Mesendoderm (in vitro differentiated cells): ENCODE measurements at regions not wholly inside any gene's neighbourhood (a gene's known extent, or its start where the extent isn't known, plus 50 kb on each side); places are given as distances from the start of the nearest gene placed in this dataset.
A peak's percentile ranks its signal among the peaks of the same experiment; 100 is the strongest.

Experiments used
- DNase-seq: peaks from one replicate; pipeline ENCODE4 v3.0.0; 2013
- H2AK5ac ChIP-seq: 2 replicates; pipeline ENCODE4 v1.6.1; 2013; ENCODE audit warnings: low read length, inconsistent platforms
- H2BK120ac ChIP-seq: 2 replicates; pipeline ENCODE4 v1.6.1; 2013; ENCODE audit warnings: low read depth, mild to moderate bottlenecking, low read length, moderate library complexity, mixed read lengths
- H2BK15ac ChIP-seq: replicated peaks from 2 replicates; pipeline ENCODE4 v1.6.1; 2013; ENCODE audit warnings: low read depth, mild to moderate bottlenecking, moderate library complexity
- H2BK5ac ChIP-seq: 2 replicates; pipeline ENCODE4 v1.6.1; 2013; ENCODE audit warnings: low read length, inconsistent platforms
- H3K18ac ChIP-seq: 2 replicates; pipeline ENCODE4 v1.6.1; 2013; ENCODE audit warnings: mild to moderate bottlenecking, low read length, mixed read lengths
- H3K23ac ChIP-seq: one replicate; pipeline ENCODE4 v1.6.1; 2013; ENCODE audit warnings: low read length
- H3K27ac ChIP-seq: 2 replicates; pipeline ENCODE4 v1.5.1; 2013; ENCODE audit warnings: low read depth, mild to moderate bottlenecking, inconsistent platforms, low read length, moderate library complexity
- H3K27me3 ChIP-seq: 2 replicates; pipeline ENCODE4 v1.6.1; 2013; ENCODE audit warnings: low read length, control low read depth, mild to moderate bottlenecking, inconsistent platforms; ENCODE audit not compliant: insufficient read depth, poor library complexity
- H3K36me3 ChIP-seq: 2 replicates; pipeline ENCODE4 v1.6.1; 2013; ENCODE audit warnings: low read length, inconsistent platforms; ENCODE audit not compliant: control insufficient read depth, insufficient read depth
- H3K4ac ChIP-seq: one replicate; pipeline ENCODE4 v1.6.1; 2013; ENCODE audit warnings: low read depth, mild to moderate bottlenecking, low read length, moderate library complexity
- H3K4me1 ChIP-seq: 2 replicates; pipeline ENCODE4 v1.6.1; 2013; ENCODE audit warnings: low read depth, low read length, inconsistent platforms; ENCODE audit not compliant: control insufficient read depth
- H3K4me2 ChIP-seq: 2 replicates; pipeline ENCODE4 v1.6.1; 2013; ENCODE audit warnings: low read length
- H3K4me3 ChIP-seq: 2 replicates; pipeline ENCODE4 v1.5.1; 2013; ENCODE audit warnings: mild to moderate bottlenecking, low read length
- H3K56ac ChIP-seq: one replicate; pipeline ENCODE4 v1.6.1; 2013; ENCODE audit warnings: low read length
- H3K79me1 ChIP-seq: 2 replicates; pipeline ENCODE4 v1.6.1; 2013; ENCODE audit warnings: low read length, inconsistent platforms
- H3K79me2 ChIP-seq: 2 replicates; pipeline ENCODE4 v1.6.1; 2013; ENCODE audit warnings: mild to moderate bottlenecking, low read length; ENCODE audit not compliant: control insufficient read depth, insufficient read depth
- H3K9ac ChIP-seq: 2 replicates; pipeline ENCODE4 v1.6.1; 2013; ENCODE audit warnings: low read length, inconsistent platforms
- H4K5ac ChIP-seq: one replicate; pipeline ENCODE4 v1.6.1; 2013; ENCODE audit warnings: low read length
- H4K8ac ChIP-seq: one replicate; pipeline ENCODE4 v1.6.1; 2013; ENCODE audit warnings: low read depth, mild to moderate bottlenecking, control low read depth, low read length, moderate library complexity
- WGBS: extraction: QIAGEN DNeasy Blood & Tissue Kit; methylation state at CpG from one replicate; pipeline ENCODE4 v1.1.7; 2013; ENCODE audit warnings: low lambda C conversion rate, missing lambda C conversion rate; ENCODE audit not compliant: insufficient coverage; ENCODE audit errors: extremely low coverage; 5-methylcytosine and 5-hydroxymethylcytosine counted together

DNA sequence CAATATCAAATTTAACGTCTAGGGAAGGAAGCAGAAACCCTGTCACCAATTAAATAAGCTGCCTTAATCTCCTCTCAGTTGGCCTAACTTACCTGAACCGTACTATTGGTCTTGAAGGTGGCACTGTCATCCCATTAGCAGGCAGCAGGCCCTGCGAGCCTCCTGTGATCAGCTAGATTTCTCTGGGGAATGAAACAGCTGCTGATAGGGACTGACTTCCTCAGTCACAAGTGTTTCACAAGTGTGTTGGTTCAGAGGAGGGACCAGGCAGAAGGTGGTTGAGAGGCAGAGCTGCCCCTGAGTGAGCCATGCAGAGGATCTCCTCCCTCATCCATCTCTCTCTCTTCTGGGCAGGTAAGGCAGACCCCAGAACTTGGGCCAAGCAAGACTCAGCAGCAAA lies 166.8 kb downstream of the DAD1 start:
- no peaks in the 10 kb centered on the region for H3K27me3 ChIP-seq
- DNase-seq = no peak
- WGBS = no CpG with 5 or more reads among the region's 3 CpGs

DNA sequence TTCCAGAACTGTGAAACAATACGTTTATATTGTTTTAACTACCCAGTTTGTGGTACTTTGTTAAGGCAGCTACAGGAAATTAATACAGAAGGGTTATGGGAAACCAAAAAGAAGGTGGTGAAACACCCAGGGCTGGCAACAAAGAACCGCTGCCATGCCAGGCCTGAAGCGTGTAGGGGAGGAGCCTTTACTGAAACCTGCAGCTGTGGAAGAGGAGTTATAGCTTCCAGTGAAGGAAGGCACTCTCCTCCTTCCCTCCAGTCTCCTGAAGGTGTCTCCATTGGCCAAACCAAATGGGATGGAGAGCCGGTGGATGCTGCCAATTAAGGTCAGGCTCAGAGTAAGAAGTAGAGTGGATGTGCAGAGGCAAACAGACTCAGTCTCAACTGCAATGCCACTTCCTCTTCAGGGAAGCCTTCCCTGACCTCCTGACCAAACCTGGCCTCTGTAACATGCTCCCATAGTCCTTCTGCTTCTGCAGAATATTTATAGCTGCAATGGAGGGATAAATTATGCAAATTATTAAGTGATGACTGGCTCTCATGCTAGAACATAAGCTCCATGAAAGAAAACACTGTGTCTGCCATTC lies 168.3 kb downstream of the DAD1 start:
- no peak overlapping the region for H2BK120ac ChIP-seq
- no peak overlapping the region for H3K9ac ChIP-seq
- no peaks in the 10 kb centered on the region for H3K79me1 ChIP-seq
- H3K56ac ChIP-seq = no peak overlapping the region
- no peak overlapping the region for H4K5ac ChIP-seq
- no peaks in the 10 kb centered on the region for H3K27me3 ChIP-seq
- H2BK15ac ChIP-seq = no peak overlapping the region
- no CpG with 5 or more reads among the region's 4 CpGs for WGBS
- no peak overlapping the region for H3K23ac ChIP-seq
- no peak overlapping the region for H3K4ac ChIP-seq
- no peak overlapping the region for H3K18ac ChIP-seq
- H3K4me2 ChIP-seq = no peak overlapping the region
- H4K8ac ChIP-seq = no peak overlapping the region
- no peak overlapping the region for H2AK5ac ChIP-seq
- H3K4me1 ChIP-seq = peaks cover 2% of the 10 kb centered on the region
- H3K79me2 ChIP-seq = no peaks in the 10 kb centered on the region
- no peak overlapping the region for H3K27ac ChIP-seq
- no peak overlapping the region for H2BK5ac ChIP-seq
- H3K4me3 ChIP-seq = no peak overlapping the region
- H3K36me3 ChIP-seq = no peaks in the 10 kb centered on the region
- no peak for DNase-seq

More for the DNA sequence above, 166.8 kb downstream of the DAD1 start:
- no peaks in the 10 kb centered on the region for H3K79me1 ChIP-seq
- no peak overlapping the region for H3K4me3 ChIP-seq
- no peak overlapping the region for H3K56ac ChIP-seq
- H3K4me2 ChIP-seq = no peak overlapping the region
- no peak overlapping the region for H2BK120ac ChIP-seq
- H3K36me3 ChIP-seq = no peaks in the 10 kb centered on the region
- H3K18ac ChIP-seq = no peak overlapping the region
- peaks cover 2% of the 10 kb centered on the region for H3K4me1 ChIP-seq
- H4K5ac ChIP-seq = no peak overlapping the region
- H3K79me2 ChIP-seq = no peaks in the 10 kb centered on the region
- H2BK15ac ChIP-seq = no peak overlapping the region
- H3K9ac ChIP-seq = no peak overlapping the region
- no peak overlapping the region for H4K8ac ChIP-seq
- H2AK5ac ChIP-seq = no peak overlapping the region
- no peak overlapping the region for H2BK5ac ChIP-seq
- H3K23ac ChIP-seq = no peak overlapping the region
- H3K27ac ChIP-seq = no peak overlapping the region
- H3K4ac ChIP-seq = no peak overlapping the region

DNA sequence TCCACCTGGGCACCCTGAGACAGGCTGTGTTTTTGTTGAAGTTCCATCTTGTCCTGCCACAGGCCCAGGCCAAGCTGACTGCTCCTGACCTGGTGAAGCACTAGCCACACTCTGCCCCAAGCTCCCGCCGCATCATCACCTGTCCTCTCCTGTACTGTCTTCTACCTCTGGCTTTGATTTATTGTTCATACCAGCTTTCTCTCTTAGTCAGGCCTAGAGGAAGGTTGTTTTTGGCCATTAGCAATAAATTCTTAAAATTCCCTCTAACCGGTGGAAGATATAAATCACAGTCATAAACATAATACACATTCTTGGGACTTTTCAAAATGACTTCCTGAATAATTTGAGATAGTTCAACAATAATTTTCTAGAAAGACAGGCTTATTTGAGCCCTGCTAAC lies 169.4 kb downstream of the DAD1 start:
- H3K27me3 ChIP-seq = no peaks in the 10 kb centered on the region
- H3K4me3 ChIP-seq = no peak overlapping the region
- WGBS = no CpG with 5 or more reads among the region's 3 CpGs
- no peak overlapping the region for H2BK15ac ChIP-seq
- no peaks in the 10 kb centered on the region for H3K79me1 ChIP-seq
- no peak overlapping the region for H3K27ac ChIP-seq
- H2BK120ac ChIP-seq = no peak overlapping the region
- H4K5ac ChIP-seq = no peak overlapping the region
- no peak overlapping the region for H3K9ac ChIP-seq
- H2AK5ac ChIP-seq = no peak overlapping the region
- H3K23ac ChIP-seq = no peak overlapping the region
- DNase-seq = no peak
- no peak overlapping the region for H2BK5ac ChIP-seq
- H3K79me2 ChIP-seq = no peaks in the 10 kb centered on the region
- H3K4me2 ChIP-seq = no peak overlapping the region
- peak overlapping the region; percentile 46 for H3K56ac ChIP-seq
- H3K4ac ChIP-seq = no peak overlapping the region
- H4K8ac ChIP-seq = no peak overlapping the region
- H3K4me1 ChIP-seq = peaks cover 2% of the 10 kb centered on the region
- H3K36me3 ChIP-seq = no peaks in the 10 kb centered on the region
- H3K18ac ChIP-seq = no peak overlapping the region

DNA sequence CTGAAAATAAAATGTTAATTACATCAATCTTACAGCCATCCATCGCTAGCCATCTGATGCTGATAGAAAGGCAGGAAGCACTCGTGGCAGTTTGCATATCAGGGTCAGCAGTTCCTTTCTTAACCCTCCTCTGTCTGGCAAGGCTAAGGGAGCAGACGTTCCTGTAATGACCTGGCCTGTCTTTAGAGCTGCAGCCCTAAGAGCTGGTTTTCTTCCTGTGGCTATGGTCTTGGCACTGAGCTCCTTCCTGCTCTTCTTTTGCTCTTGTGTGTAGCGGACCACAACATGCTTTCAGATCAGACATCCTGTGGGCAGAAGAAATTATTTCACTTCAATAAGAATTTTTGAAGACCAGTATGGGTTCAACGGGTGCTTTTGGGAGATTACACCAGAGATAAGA lies 170.4 kb downstream of the DAD1 start:
- Histone ChIP-seq H3K4ac (no peak overlapping the region), H3K18ac (no peak overlapping the region), H3K79me2 (no peaks in the 10 kb centered on the region), H3K79me1 (no peaks in the 10 kb centered on the region), H2BK5ac (no peak overlapping the region), H4K8ac (no peak overlapping the region), H3K56ac (no peak overlapping the region), H3K4me3 (no peak overlapping the region), H2BK120ac (no peak overlapping the region), H4K5ac (no peak overlapping the region), H3K23ac (no peak overlapping the region), H3K27ac (no peak overlapping the region), H2AK5ac (no peak overlapping the region), H3K27me3 (no peaks in the 10 kb centered on the region), H3K4me1 (peaks cover 2% of the 10 kb centered on the region), H2BK15ac (no peak overlapping the region), H3K4me2 (no peak overlapping the region), H3K36me3 (no peaks in the 10 kb centered on the region), H3K9ac (no peak overlapping the region)
- WGBS = no CpG with 5 or more reads among the region's 5 CpGs
- peak; percentile 37 for DNase-seq

DNA sequence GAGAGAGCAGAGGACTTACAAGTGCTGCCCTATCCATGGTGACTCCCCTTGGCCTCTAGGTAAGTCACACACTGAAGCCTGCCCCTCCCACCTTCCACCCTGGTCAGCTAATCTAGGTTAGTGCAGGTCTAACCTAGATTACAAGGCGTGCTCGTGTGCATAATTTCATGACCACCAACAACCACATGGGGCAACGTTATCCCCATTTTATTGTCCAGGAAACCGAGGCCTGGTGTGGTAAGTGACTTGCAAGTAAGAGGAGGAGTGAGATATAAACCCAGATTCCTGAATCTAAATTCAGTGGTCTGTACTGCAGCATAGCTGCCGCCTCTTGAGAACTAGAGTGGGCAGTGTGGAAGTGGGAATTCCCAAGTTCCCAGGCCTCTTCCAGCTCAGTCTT lies 171.1 kb downstream of the DAD1 start:
- DNase-seq = no peak
- WGBS = no CpG with 5 or more reads among the region's 5 CpGs

DNA sequence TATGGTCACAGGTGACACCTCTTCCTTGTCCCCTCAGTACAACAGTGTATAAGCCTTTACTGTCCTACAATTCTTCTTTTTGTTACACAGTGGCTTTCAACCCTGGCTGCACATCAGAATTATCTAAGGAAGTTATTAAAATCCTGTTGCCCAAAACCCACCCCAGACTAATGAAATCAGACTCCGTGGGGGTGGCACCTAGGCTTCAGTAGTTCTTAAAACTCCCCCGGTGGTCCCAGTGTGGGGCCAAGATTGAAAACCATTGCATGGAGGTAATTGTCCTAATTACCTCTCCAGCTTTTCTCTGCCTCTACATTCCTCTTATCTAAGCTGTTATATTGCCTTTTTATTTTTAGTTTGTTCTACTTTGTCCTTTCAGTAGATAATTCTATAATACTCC lies 172.8 kb downstream of the DAD1 start:
- H3K9ac ChIP-seq = no peak overlapping the region
- no peak overlapping the region for H2AK5ac ChIP-seq
- WGBS = no CpG with 5 or more reads among the region's 2 CpGs
- no peak overlapping the region for H3K4ac ChIP-seq
- H2BK120ac ChIP-seq = no peak overlapping the region
- no peak overlapping the region for H2BK5ac ChIP-seq
- no peak for DNase-seq
- H3K79me2 ChIP-seq = no peaks in the 10 kb centered on the region
- H3K56ac ChIP-seq = no peak overlapping the region
- H3K27ac ChIP-seq = no peak overlapping the region
- no peak overlapping the region for H3K4me2 ChIP-seq
- no peak overlapping the region for H3K18ac ChIP-seq
- no peaks in the 10 kb centered on the region for H3K27me3 ChIP-seq
- no peak overlapping the region for H3K4me3 ChIP-seq
- peaks cover 6% of the 10 kb centered on the region for H3K4me1 ChIP-seq
- no peaks in the 10 kb centered on the region for H3K79me1 ChIP-seq
- no peak overlapping the region for H4K5ac ChIP-seq
- no peak overlapping the region for H3K23ac ChIP-seq
- no peaks in the 10 kb centered on the region for H3K36me3 ChIP-seq
- no peak overlapping the region for H2BK15ac ChIP-seq
- no peak overlapping the region for H4K8ac ChIP-seq

More for the DNA sequence above, 171.1 kb downstream of the DAD1 start:
- no peak overlapping the region for H3K9ac ChIP-seq
- no peaks in the 10 kb centered on the region for H3K27me3 ChIP-seq
- no peak overlapping the region for H4K8ac ChIP-seq
- no peak overlapping the region for H3K4ac ChIP-seq
- no peaks in the 10 kb centered on the region for H3K36me3 ChIP-seq
- H3K23ac ChIP-seq = no peak overlapping the region
- no peaks in the 10 kb centered on the region for H3K79me2 ChIP-seq
- H3K27ac ChIP-seq = no peak overlapping the region
- H3K79me1 ChIP-seq = no peaks in the 10 kb centered on the region
- H2BK15ac ChIP-seq = no peak overlapping the region
- H3K4me1 ChIP-seq = peaks cover 5% of the 10 kb centered on the region
- H3K56ac ChIP-seq = no peak overlapping the region
- no peak overlapping the region for H4K5ac ChIP-seq
- no peak overlapping the region for H2AK5ac ChIP-seq
- H3K18ac ChIP-seq = no peak overlapping the region
- no peak overlapping the region for H3K4me2 ChIP-seq
- H3K4me3 ChIP-seq = no peak overlapping the region
- no peak overlapping the region for H2BK5ac ChIP-seq
- no peak overlapping the region for H2BK120ac ChIP-seq
